HEK293 (cell line): ENCODE measurements at regions not wholly inside any gene's neighbourhood (a gene's known extent, or its start where the extent isn't known, plus 50 kb on each side); places are given as distances from the start of the nearest gene placed in this dataset.

ENCODE experiments used
- CTCF ChIP-seq: fragments of 450-650 bp; formaldehyde crosslinking; IDR thresholded peaks from 2 replicates; pipeline ENCODE4 v1.5.1; 2016; ENCODE audit warnings: missing biosample characterization, missing genetic modification characterization
- KLF17 ChIP-seq: fragments of 450-650 bp; formaldehyde crosslinking; IDR thresholded peaks from 2 replicates; pipeline ENCODE4 v1.5.1; 2016; ENCODE audit warnings: missing biosample characterization, missing genetic modification characterization
- TCF7L2 ChIP-seq: IDR thresholded peaks from 2 replicates; pipeline ENCODE4 v1.6.1; 2011; ENCODE audit warnings: low read depth, mild to moderate bottlenecking, inconsistent platforms, low read length, moderate library complexity, borderline replicate concordance
- YY1 ChIP-seq: fragments of 450-650 bp; formaldehyde crosslinking; IDR thresholded peaks from 2 replicates; pipeline ENCODE4 v1.5.1; 2018; ENCODE audit warnings: missing biosample characterization, missing genetic modification characterization
- ZNF175 ChIP-seq: fragments of 450-650 bp; formaldehyde crosslinking; IDR thresholded peaks from 2 replicates; pipeline ENCODE4 v1.5.1; 2016; ENCODE audit warnings: missing biosample characterization, missing genetic modification characterization
- ZNF274 ChIP-seq, 2 experiments: fragments of 200-500 bp in 1 of 2; fragments of 450-650 bp in 1 of 2; sonication (Bioruptor generic) in 1 of 2; formaldehyde crosslinking in 1 of 2; IDR thresholded peaks; 2 replicates each; pipeline versions ENCODE4 v1.5.1 to v1.6.1; 2014 to 2016; ENCODE audit warnings: borderline replicate concordance in 1 of 2, inconsistent platforms in 1 of 2, low read length in 1 of 2, missing biosample characterization in 1 of 2, missing genetic modification characterization in 1 of 2
- ZNF501 ChIP-seq: fragments of 450-650 bp; formaldehyde crosslinking; IDR thresholded peaks from 2 replicates; pipeline ENCODE4 v1.5.1; 2016; ENCODE audit warnings: missing biosample characterization, missing genetic modification characterization
- ZNF530 ChIP-seq: fragments of 450-650 bp; formaldehyde crosslinking; IDR thresholded peaks from 2 replicates; pipeline ENCODE4 v1.5.1; 2016; ENCODE audit warnings: low read depth, missing biosample characterization, missing genetic modification characterization
- ZNF704 ChIP-seq: fragments of 450-650 bp; formaldehyde crosslinking; IDR thresholded peaks from 2 replicates; pipeline ENCODE4 v1.5.1; 2016; ENCODE audit warnings: missing biosample characterization, missing genetic modification characterization
- ZNF768 ChIP-seq: fragments of 450-650 bp; formaldehyde crosslinking; IDR thresholded peaks from 2 replicates; pipeline ENCODE4 v1.5.1; 2018; ENCODE audit warnings: missing biosample characterization, mild to moderate bottlenecking, missing genetic modification characterization
- ZNF792 ChIP-seq: fragments of 450-650 bp; formaldehyde crosslinking; IDR thresholded peaks from 2 replicates; pipeline ENCODE4 v1.5.1; 2016; ENCODE audit warnings: missing biosample characterization, missing genetic modification characterization
- ZSCAN30 ChIP-seq: fragments of 450-650 bp; IDR thresholded peaks from 2 replicates; pipeline ENCODE4 v1.5.1; 2018; ENCODE audit warnings: missing biosample characterization, mild to moderate bottlenecking, missing genetic modification characterization, moderate library complexity
- TF ChIP-seq, protein P1 (sequence below): fragments of 450-650 bp; formaldehyde crosslinking; IDR thresholded peaks from 2 replicates; pipeline ENCODE4 v1.5.1; 2017; ENCODE audit warnings: missing biosample characterization, missing genetic modification characterization

- no peak for TF ChIP-seq CTCF (tag by site-specific recombination)
- TF ChIP-seq ZSCAN30 (tag by site-specific recombination): no peak
- TF ChIP-seq ZNF175 (tag by site-specific recombination): no peak
- TF ChIP-seq, protein P1, sequence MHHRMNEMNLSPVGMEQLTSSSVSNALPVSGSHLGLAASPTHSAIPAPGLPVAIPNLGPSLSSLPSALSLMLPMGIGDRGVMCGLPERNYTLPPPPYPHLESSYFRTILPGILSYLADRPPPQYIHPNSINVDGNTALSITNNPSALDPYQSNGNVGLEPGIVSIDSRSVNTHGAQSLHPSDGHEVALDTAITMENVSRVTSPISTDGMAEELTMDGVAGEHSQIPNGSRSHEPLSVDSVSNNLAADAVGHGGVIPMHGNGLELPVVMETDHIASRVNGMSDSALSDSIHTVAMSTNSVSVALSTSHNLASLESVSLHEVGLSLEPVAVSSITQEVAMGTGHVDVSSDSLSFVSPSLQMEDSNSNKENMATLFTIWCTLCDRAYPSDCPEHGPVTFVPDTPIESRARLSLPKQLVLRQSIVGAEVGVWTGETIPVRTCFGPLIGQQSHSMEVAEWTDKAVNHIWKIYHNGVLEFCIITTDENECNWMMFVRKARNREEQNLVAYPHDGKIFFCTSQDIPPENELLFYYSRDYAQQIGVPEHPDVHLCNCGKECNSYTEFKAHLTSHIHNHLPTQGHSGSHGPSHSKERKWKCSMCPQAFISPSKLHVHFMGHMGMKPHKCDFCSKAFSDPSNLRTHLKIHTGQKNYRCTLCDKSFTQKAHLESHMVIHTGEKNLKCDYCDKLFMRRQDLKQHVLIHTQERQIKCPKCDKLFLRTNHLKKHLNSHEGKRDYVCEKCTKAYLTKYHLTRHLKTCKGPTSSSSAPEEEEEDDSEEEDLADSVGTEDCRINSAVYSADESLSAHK (tag by site-specific recombination): no peak
- TF ChIP-seq ZNF274 (IDR thresholded peaks at IDR 0.05; ENCODE audit: low read length): no peak
- TF ChIP-seq ZNF274 (tag by site-specific recombination; IDR thresholded peaks at IDR 0.05; ENCODE audit: borderline replicate concordance): no peak
- no peak for TF ChIP-seq ZNF704 (tag by site-specific recombination)
- no peak for TF ChIP-seq ZNF792 (tag by site-specific recombination)
- no peak for TF ChIP-seq ZNF501 (tag by site-specific recombination)
- TF ChIP-seq ZNF768: no peak
- no peak for TF ChIP-seq TCF7L2
- TF ChIP-seq KLF17: no peak
- TF ChIP-seq YY1: no peak
- TF ChIP-seq ZNF530 (tag by site-specific recombination): no peak
Measured at GRCh38 chr6:9732056-9732455, 682.8 kb downstream of the TFAP2A start.
